AG09309 (cell line): ENCODE measurements at regions not wholly inside any gene's neighbourhood (a gene's known extent, or its start where the extent isn't known, plus 50 kb on each side); places are given as distances from the start of the nearest gene placed in this dataset.

ENCODE experiments used
- DNase-seq: peaks from one replicate; pipeline ENCODE4 v3.0.0-alpha.2; 2010; ENCODE audit warnings: low read depth
- H3K4me3 ChIP-seq: 2 replicates; pipeline ENCODE4 v1.5.1; 2011; ENCODE audit warnings: mild to moderate bottlenecking, low read depth, low read length, moderate library complexity; ENCODE audit not compliant: control insufficient read depth
- TF ChIP-seq, protein P1 (sequence below): IDR thresholded peaks from 2 replicates; pipeline ENCODE4 v1.5.1; 2011; ENCODE audit warnings: mild to moderate bottlenecking, low read depth, low read length, inconsistent platforms; ENCODE audit not compliant: insufficient read depth, control insufficient read depth; ENCODE audit errors: missing control alignments

DNA sequence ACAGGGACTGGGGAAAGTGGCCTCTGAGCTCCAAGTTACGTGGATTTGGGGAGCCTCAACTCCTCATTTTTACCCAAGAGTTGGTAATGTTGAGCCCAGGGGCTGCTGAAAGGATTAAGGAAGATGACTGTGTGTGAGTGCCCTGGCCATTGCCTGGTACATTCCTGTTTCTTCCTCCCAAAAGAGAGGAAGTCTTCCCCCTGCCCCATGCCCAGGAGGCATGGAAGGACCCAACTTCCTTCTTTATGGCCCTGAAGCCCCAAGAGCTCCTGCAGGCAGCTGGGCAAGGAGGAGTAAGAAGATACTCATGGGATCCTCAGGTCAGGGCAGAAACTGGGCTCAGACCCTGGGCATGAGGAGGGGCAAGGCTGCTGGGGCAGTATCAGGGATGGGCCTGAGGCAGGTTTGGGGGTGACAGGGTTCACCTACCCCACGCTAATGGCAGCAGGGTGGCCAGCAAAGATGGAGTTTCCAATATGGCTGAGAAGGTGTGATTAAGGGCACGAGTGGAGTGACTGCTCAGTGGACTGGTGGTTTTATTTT lies 118.3 kb upstream of the MVB12B start:
- H3K4me3 ChIP-seq = no peak overlapping the region
- no peak for DNase-seq
- TF ChIP-seq, protein P1, sequence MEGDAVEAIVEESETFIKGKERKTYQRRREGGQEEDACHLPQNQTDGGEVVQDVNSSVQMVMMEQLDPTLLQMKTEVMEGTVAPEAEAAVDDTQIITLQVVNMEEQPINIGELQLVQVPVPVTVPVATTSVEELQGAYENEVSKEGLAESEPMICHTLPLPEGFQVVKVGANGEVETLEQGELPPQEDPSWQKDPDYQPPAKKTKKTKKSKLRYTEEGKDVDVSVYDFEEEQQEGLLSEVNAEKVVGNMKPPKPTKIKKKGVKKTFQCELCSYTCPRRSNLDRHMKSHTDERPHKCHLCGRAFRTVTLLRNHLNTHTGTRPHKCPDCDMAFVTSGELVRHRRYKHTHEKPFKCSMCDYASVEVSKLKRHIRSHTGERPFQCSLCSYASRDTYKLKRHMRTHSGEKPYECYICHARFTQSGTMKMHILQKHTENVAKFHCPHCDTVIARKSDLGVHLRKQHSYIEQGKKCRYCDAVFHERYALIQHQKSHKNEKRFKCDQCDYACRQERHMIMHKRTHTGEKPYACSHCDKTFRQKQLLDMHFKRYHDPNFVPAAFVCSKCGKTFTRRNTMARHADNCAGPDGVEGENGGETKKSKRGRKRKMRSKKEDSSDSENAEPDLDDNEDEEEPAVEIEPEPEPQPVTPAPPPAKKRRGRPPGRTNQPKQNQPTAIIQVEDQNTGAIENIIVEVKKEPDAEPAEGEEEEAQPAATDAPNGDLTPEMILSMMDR = no peak

- H3K4me3 ChIP-seq = no peak overlapping the region
- DNase-seq = no peak
- TF ChIP-seq, protein P1 = no peak
Observed at GRCh38 chr9:126211441-126212074, 115.1 kb upstream of the MVB12B start.

DNA sequence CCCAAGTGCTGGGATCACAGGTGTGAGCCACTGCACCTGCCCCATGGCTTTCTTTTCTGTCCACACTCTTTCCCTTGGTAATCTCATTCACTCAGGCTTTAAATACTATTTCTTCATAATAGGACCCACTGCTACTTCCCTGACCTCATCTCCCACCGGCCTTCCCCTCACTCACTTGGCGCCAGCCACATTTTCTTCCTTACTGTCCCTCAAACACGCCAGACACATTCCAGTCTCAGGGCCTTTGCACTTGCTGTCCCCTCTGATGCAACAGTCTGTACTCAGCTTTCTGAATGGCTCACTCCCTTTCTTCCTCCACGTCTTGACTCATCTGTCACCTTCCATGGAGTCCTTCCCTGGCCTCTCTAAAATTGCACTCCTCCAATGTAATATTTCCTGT lies 111.1 kb upstream of the MVB12B start:
- no peak for DNase-seq
- H3K4me3 ChIP-seq = no peak overlapping the region
- TF ChIP-seq, protein P1 = no peak

- H3K4me3 ChIP-seq = no peak overlapping the region
- TF ChIP-seq, protein P1 = no peak
- DNase-seq = no peak
Observed at GRCh38 chr9:126216826-126217225, 109.8 kb upstream of the MVB12B start.

- no peak for DNase-seq
- TF ChIP-seq, protein P1 = no peak
- H3K4me3 ChIP-seq = no peak overlapping the region
Observed at GRCh38 chr9:126217250-126217653, 109.4 kb upstream of the MVB12B start.

- no peak for DNase-seq
- H3K4me3 ChIP-seq = no peak overlapping the region
- TF ChIP-seq, protein P1 = no peak
Observed at GRCh38 chr9:126217797-126218196, 108.8 kb upstream of the MVB12B start.
